K562 (cell line): ENCODE measurements at regions not wholly inside any gene's neighbourhood (a gene's known extent, or its start where the extent isn't known, plus 50 kb on each side); places are given as distances from the start of the nearest gene placed in this dataset.

Source experiments
- ESRRA ChIP-seq: fragments of 450-650 bp; IDR thresholded peaks from 2 replicates; pipeline ENCODE4 v1.6.1; 2014; ENCODE audit warnings: low read depth, mild to moderate bottlenecking, moderate library complexity, borderline replicate concordance
- ETV6 ChIP-seq, 3 experiments: fragments of 150-350 bp in 1 of 3; sonication (generic) in 1 of 3; formaldehyde crosslinking in 1 of 3; IDR thresholded peaks; 2 replicates each; pipeline versions ENCODE4 v1.6.1 to v1.8.0; 2014 to 2022; ENCODE audit warnings: borderline replicate concordance in 2 of 3, low read depth in 2 of 3, antibody characterized with exemption in 1 of 3, low read length in 1 of 3, mild to moderate bottlenecking in 1 of 3, missing genetic modification reagents in 1 of 3
- FUS ChIP-seq: fragments of 200-400 bp; formaldehyde crosslinking; optimal IDR thresholded peaks from 2 replicates; pipeline ENCODE3; 2017; ENCODE audit warnings: low read depth, low read length
- KDM1A ChIP-seq, 2 experiments: fragments of 450-650 bp; IDR thresholded peaks; 2 replicates each; pipeline ENCODE4 v1.6.1; 2016; ENCODE audit warnings: mild to moderate bottlenecking in 2 of 2
- MBD2 ChIP-seq: sonication (generic); IDR thresholded peaks from 2 replicates; pipeline ENCODE4 v1.6.1; 2016; ENCODE audit warnings: low read depth, borderline replicate concordance
- MEF2D ChIP-seq: conservative IDR thresholded peaks from 2 replicates; pipeline ENCODE4 v1.6.1; 2016; ENCODE audit warnings: low read depth, missing genetic modification characterization, missing compliant biosample characterization
- RCOR1 ChIP-seq, 2 experiments: IDR thresholded peaks; 2 replicates each; pipeline ENCODE4 v1.6.1; 2012; ENCODE audit warnings: low read depth in 2 of 2, low read length in 2 of 2, borderline replicate concordance in 1 of 2, improper control_type of control experiment in 1 of 2
- RFX5 ChIP-seq: IDR thresholded peaks from 2 replicates; pipeline ENCODE4 v1.6.1; 2011; ENCODE audit warnings: low read depth, mild to moderate bottlenecking, improper control_type of control experiment, low read length
- TAL1 ChIP-seq: fragments of 450-650 bp; IDR thresholded peaks from 2 replicates; pipeline ENCODE4 v1.6.1; 2016; ENCODE audit warnings: mild to moderate bottlenecking
- TBP ChIP-seq: optimal IDR thresholded peaks from 2 replicates; pipeline ENCODE3; 2011; ENCODE audit warnings: low read depth, low read length, improper control_type of control experiment
- TRIM25 ChIP-seq: fragments of 450-650 bp; IDR thresholded peaks from 2 replicates; pipeline ENCODE4 v1.7.0; 2016; ENCODE audit warnings: borderline replicate concordance
- ZBTB26 ChIP-seq: fragments of 450-650 bp; formaldehyde crosslinking; IDR thresholded peaks from 2 replicates; pipeline ENCODE4 v1.4.0; 2022; ENCODE audit warnings: missing genetic modification characterization
- ZBTB8A ChIP-seq: fragments of 450-650 bp; IDR thresholded peaks from 2 replicates; pipeline ENCODE4 v1.6.1; 2018; ENCODE audit warnings: mild to moderate bottlenecking, moderate library complexity; ENCODE audit not compliant: partially characterized antibody
- ZNF445 ChIP-seq: fragments of 250-450 bp; sonication (Bioruptor Pico); IDR thresholded peaks from 2 replicates; pipeline ENCODE4 v1.4.0; 2020; ENCODE audit warnings: low read depth, mild to moderate bottlenecking, moderate library complexity
- ZNF511 ChIP-seq: sonication (generic); formaldehyde crosslinking; IDR thresholded peaks from 2 replicates; pipeline ENCODE4 v1.8.0; 2022; ENCODE audit warnings: mild to moderate bottlenecking, missing genetic modification reagents
- ZNF583 ChIP-seq: fragments of 250-450 bp; sonication (Bioruptor Pico); IDR thresholded peaks from 2 replicates; pipeline ENCODE4 v1.4.0; 2020
- ZNF79 ChIP-seq: fragments of 250-450 bp; sonication (Bioruptor Pico); IDR thresholded peaks from 2 replicates; pipeline ENCODE4 v1.4.0; 2020; ENCODE audit warnings: low read depth, mild to moderate bottlenecking, moderate library complexity

- no peak for TF ChIP-seq ZNF79 (CRISPR knock-in tag)
- TF ChIP-seq ESRRA = peak; percentile 73; the same call in 1 of the 2 replicates
- no peak for TF ChIP-seq TRIM25
- TF ChIP-seq KDM1A (IDR thresholded peaks at IDR 0.05) = peak in 1 of 2 experiments; percentile 60; a peak in 2 of 4 replicates
- TF ChIP-seq TBP = no peak
- peak; percentile 71 for TF ChIP-seq MBD2
- TF ChIP-seq RFX5 = no peak
- no peak for TF ChIP-seq FUS
- TF ChIP-seq ZNF583 = no peak
- TF ChIP-seq ZNF511 = no peak
- TF ChIP-seq ZNF445 (CRISPR knock-in tag) = no peak
- no peak; a peak in 1 of 4 replicates for TF ChIP-seq RCOR1 (IDR thresholded peaks at IDR 0.05; ENCODE audit: borderline replicate concordance in 1 of 2, low read depth in 2 of 2, low read length in 2 of 2)
- TF ChIP-seq MEF2D (tag) = peak; percentile 88
- TF ChIP-seq ZBTB8A = no peak
- TF ChIP-seq TAL1 = peak; percentile 44; the same call in 1 of the 2 replicates
- peak; percentile 22 to 74; a peak in 3 of 4 replicates for TF ChIP-seq ETV6 (IDR thresholded peaks at IDR 0.05; ENCODE audit: borderline replicate concordance in 1 of 2, low read depth in 2 of 2, low read length in 1 of 2)
- no peak for TF ChIP-seq ETV6 (CRISPR knock-in tag; IDR thresholded peaks at IDR 0.05; ENCODE audit: borderline replicate concordance)
- no peak for TF ChIP-seq ZBTB26 (CRISPR knock-in tag)
These were observed 96.1 kb upstream of the CHD2 start (continued) for GRCh38 chr15:92803852-92804609.
